ENCODE measurements at regions not wholly inside any gene's neighbourhood (a gene's known extent, or its start where the extent isn't known, plus 50 kb on each side); places are given as distances from the start of the nearest gene placed in this dataset.

GRCh38 chr11:70651031-70651430 lies 252.7 kb downstream of the CTTN start:
- H3K27me3 ChIP-seq (ENCODE audit: control insufficient read depth in 3 of 3, insufficient read depth in 3 of 3, low read length in 2 of 3), result peaks cover 0 to 3% (median 0%) of the 10 kb centered on the region in 3 donors
- no peaks in the 10 kb centered on the region for H3K36me3 ChIP-seq (ENCODE audit: control insufficient read depth in 4 of 4, insufficient read depth in 4 of 4, low read length in 4 of 4)
- H3K9ac ChIP-seq (ENCODE audit: insufficient read depth in 1 of 2, low read length in 2 of 2), result no peak overlapping the region
- no peak overlapping the region for H3K4me3 ChIP-seq
- H3K9me3 ChIP-seq (ENCODE audit: control insufficient read depth in 4 of 4, insufficient read depth in 3 of 4, low read length in 3 of 4), result no peaks in the 10 kb centered on the region
- 87 to 89% methylated on average over 7 of the region's 7 CpGs for WGBS, 2 donors
- no peak overlapping the region for H3K27ac ChIP-seq (ENCODE audit: low read depth in 1 of 2, low read length in 1 of 2)
- H3K4me1 ChIP-seq (ENCODE audit: control insufficient read depth in 5 of 5, insufficient read depth in 5 of 5, low read length in 5 of 5), result no peaks in the 10 kb centered on the region
- TF ChIP-seq CTCF (IDR thresholded peaks at IDR 0.05; ENCODE audit: control extremely low read depth, extremely low read depth), result no peak
- DNase-seq (no peak), ATAC-seq (ENCODE audit: insufficient read depth, low FRiP score) (no peak)

- peaks cover 0 to 3% (median 0%) of the 10 kb centered on the region in 3 donors for H3K27me3 ChIP-seq (ENCODE audit: control insufficient read depth in 3 of 3, insufficient read depth in 3 of 3, low read length in 2 of 3)
- no peak overlapping the region for H3K4me3 ChIP-seq
- TF ChIP-seq CTCF (IDR thresholded peaks at IDR 0.05; ENCODE audit: control extremely low read depth, extremely low read depth), result no peak
- H3K27ac ChIP-seq (ENCODE audit: low read depth in 1 of 2, low read length in 1 of 2), result no peak overlapping the region
- 76 to 77% methylated on average over 8 of the region's 8 CpGs for WGBS, 2 donors
- ATAC-seq (ENCODE audit: insufficient read depth, low FRiP score) (no peak), DNase-seq (no peak)
- no peak overlapping the region for H3K9ac ChIP-seq (ENCODE audit: insufficient read depth in 1 of 2, low read length in 2 of 2)
- no peaks in the 10 kb centered on the region for H3K4me1 ChIP-seq (ENCODE audit: control insufficient read depth in 5 of 5, insufficient read depth in 5 of 5, low read length in 5 of 5)
- no peaks in the 10 kb centered on the region for H3K9me3 ChIP-seq (ENCODE audit: control insufficient read depth in 4 of 4, insufficient read depth in 3 of 4, low read length in 3 of 4)
- no peaks in the 10 kb centered on the region for H3K36me3 ChIP-seq (ENCODE audit: control insufficient read depth in 4 of 4, insufficient read depth in 4 of 4, low read length in 4 of 4)
Observed at GRCh38 chr11:70654016-70654415, 255.7 kb downstream of the CTTN start.

GRCh38 chr11:70655816-70656215 lies 257.5 kb downstream of the CTTN start:
- no peak for TF ChIP-seq CTCF (IDR thresholded peaks at IDR 0.05; ENCODE audit: control extremely low read depth, extremely low read depth)
- WGBS, 2 donors, result 85 to 86% methylated on average over 8 of the region's 8 CpGs
- DNase-seq (no peak), ATAC-seq (ENCODE audit: insufficient read depth, low FRiP score) (no peak)
- Histone ChIP-seq H3K27me3 (ENCODE audit: control insufficient read depth in 3 of 3, insufficient read depth in 3 of 3, low read length in 2 of 3) (peaks cover 0 to 4% (median 4%) of the 10 kb centered on the region in 3 donors), H3K36me3 (ENCODE audit: control insufficient read depth in 4 of 4, insufficient read depth in 4 of 4, low read length in 4 of 4) (peaks cover 0 to 4% (median 0%) of the 10 kb centered on the region in 4 donors), H3K4me1 (ENCODE audit: control insufficient read depth in 5 of 5, insufficient read depth in 5 of 5, low read length in 5 of 5) (no peaks in the 10 kb centered on the region), H3K9ac (ENCODE audit: insufficient read depth in 1 of 2, low read length in 2 of 2) (no peak overlapping the region), H3K4me3 (no peak overlapping the region), H3K9me3 (ENCODE audit: control insufficient read depth in 4 of 4, insufficient read depth in 3 of 4, low read length in 3 of 4) (no peaks in the 10 kb centered on the region), H3K27ac (ENCODE audit: low read depth in 1 of 2, low read length in 1 of 2) (no peak overlapping the region)

GRCh38 chr11:70656252-70656651 lies 257.9 kb downstream of the CTTN start:
- no peaks in the 10 kb centered on the region for H3K9me3 ChIP-seq (ENCODE audit: control insufficient read depth in 4 of 4, insufficient read depth in 3 of 4, low read length in 3 of 4)
- no peaks in the 10 kb centered on the region for H3K4me1 ChIP-seq (ENCODE audit: control insufficient read depth in 5 of 5, insufficient read depth in 5 of 5, low read length in 5 of 5)
- TF ChIP-seq CTCF (IDR thresholded peaks at IDR 0.05; ENCODE audit: control extremely low read depth, extremely low read depth), result no peak
- no peak overlapping the region for H3K9ac ChIP-seq (ENCODE audit: insufficient read depth in 1 of 2, low read length in 2 of 2)
- H3K36me3 ChIP-seq (ENCODE audit: control insufficient read depth in 4 of 4, insufficient read depth in 4 of 4, low read length in 4 of 4), result peaks cover 0 to 4% (median 0%) of the 10 kb centered on the region in 4 donors
- 53 to 68% methylated on average over 10 of the region's 10 CpGs for WGBS, 2 donors
- no peak for ATAC-seq (ENCODE audit: insufficient read depth, low FRiP score)
- no peak overlapping the region for H3K4me3 ChIP-seq
- H3K27ac ChIP-seq (ENCODE audit: low read depth in 1 of 2, low read length in 1 of 2), result no peak overlapping the region
- H3K27me3 ChIP-seq (ENCODE audit: control insufficient read depth in 3 of 3, insufficient read depth in 3 of 3, low read length in 2 of 3), result peaks cover 0 to 9% (median 8%) of the 10 kb centered on the region in 3 donors
- no peak for DNase-seq

All from lung (tissue), 11 donors.